DMS79 treated with DMSO at 0.1 percent for 48 hours (cell line): ENCODE measurements at regions not wholly inside any gene's neighbourhood (a gene's known extent, or its start where the extent isn't known, plus 50 kb on each side); places are given as distances from the start of the nearest gene placed in this dataset.
"Not testable (repeated sequence)": the region's sequence is repeated elsewhere in the genome, so short reads cannot be mapped to it uniquely, and the experiment has no call there.

Source experiments
- DNase-seq: peaks from one replicate; lab custom pipeline; 2025; lab: John Stamatoyannopoulos, UW

DNA sequence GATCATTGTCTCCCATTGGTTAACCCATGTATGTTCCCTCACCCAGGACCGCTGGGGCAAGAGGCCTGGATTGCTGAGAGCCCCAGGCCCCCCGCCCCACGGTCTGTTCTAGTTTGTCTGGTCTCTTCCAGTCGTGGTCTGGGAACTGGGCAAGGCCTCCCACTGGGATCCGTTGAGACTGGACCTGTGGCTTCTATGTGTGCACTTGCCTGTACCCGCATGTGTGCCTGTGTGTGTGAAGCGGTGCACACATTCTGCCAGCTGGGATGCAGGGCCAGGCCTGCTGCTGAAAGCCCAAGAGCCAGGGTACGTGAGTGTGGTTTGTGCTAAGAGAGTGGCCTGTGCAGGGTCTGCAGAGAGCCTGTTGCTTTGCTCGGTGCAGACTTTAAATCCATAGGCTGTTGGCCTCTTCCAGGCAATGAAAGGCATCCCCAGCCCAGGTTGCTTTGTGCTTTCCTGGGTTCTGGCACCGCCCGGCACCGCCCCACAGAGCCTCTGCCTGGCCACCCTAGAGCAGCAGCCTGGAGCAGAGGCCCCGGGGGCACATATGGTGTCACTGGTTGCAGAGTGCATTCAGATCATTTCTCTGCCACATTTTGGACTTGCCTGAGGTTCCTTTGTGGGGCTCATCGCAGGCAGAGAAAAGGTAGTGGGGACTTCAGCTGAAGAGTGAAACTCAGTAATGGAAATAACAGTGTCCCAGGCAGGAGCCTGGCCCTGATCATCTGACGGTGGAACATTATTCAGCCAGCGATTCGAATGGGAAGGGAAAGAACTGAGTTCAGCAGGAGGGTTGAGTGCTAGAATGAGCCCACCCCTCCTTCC is 215.5 kb downstream of the GLRX3 start:
- no peak for DNase-seq

DNA sequence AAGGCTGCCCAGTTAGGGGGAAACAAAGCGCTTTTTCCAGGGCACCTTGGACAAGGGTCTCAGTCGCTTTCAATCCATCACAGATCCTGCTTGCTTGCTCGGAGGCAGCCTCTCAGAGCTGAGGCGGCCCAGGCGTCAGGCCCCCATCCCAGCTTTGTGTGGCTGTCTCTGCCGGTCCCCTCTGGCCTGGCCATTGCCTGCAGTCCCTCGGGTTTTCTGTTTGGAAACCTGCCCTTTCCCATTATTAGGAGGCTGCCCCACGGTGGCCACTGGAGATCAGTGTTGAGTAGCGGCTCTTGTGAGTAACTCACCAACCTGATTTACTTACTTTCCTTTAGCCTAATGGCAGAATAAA is 216.1 kb downstream of the GLRX3 start:
- DNase-seq: peak; percentile 3

DNA sequence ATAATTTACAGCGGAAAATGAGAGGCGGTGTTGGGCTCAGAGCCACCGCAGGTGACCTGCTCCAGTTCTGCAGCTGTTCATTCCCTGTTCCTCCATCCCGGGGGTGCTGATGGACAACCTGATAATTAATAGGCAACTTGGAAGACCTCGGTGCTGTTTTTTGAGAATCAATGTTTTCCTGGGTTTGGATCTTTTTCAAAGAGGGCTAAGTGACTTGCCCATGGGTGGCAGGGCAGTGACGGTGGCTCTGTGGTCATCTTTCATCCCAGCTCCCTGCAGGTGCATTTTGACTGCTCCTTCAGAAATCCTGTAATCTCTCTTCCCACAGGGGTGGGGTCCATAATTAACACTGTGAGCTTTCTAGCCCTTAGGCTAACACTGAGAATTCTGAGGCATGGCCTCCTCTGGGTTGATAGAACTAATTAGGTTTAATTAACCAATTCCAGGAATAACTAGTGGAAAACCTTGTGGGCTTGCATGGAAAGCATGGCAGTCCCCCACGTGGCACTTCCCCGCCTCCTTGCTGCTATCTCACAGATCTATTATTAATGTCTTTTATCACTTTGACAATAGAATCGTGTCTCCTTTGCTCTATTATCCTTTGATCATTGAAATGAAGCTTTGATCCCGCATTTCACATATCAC is 217.9 kb downstream of the GLRX3 start:
- peak; percentile 47 for DNase-seq

DNA sequence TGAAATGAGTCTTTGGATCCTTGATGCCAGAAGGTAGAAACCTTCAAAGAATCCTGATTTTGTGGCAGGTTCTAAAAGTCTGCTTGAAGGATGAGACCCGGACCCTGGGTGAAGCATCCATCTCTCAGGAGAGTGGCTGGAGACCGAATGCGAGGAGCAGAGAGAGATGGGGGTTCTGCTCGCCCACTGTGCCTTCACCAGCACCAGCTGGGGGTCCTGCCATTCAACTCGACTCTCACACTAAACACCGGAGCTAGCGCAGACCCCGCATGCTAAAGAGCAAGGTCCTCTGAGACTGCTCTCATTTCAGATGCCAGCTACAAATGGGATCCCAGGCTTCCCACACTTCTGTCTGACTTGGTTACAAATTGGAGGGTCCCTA is 218.4 kb downstream of the GLRX3 start:
- DNase-seq: no peak

DNA sequence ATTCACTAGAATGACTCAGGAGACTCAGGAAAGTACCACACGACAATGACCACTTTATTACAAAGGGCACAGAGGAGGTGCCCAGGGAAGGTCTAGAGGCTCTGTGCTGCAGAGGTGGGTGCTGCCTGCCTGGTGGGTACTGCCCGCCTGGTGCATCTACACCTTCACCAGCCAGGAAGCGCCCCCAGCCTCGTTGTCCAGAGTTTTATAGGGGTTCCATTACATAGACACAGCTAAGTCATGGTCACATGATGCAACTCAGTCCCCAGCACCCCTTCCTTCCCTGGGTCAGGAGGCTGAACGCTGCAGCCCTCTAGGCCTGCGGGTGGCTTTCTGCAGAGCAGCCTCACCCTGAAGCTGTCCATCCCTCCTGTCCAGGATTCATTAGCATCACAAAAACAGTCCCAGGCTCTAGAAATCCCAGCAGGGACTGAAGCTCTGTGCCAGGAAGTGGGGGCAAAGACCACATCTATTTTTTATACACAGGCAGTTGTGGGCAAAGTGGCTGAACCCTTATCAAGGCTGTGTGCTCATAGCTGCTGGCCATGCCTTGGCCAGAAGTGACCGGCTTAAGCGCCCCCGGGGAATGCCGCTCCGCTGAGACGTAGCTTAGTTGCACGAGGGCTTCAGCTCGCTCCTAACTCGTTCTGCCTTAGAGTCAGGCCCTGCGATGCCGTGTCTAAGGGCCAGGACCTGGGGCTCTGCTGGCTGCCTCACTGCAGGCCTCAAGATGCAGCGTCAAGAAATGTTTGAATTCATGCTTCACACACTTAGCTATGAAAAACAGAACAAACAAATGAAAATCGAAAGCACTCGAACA is 219.0 kb downstream of the GLRX3 start:
- no peak for DNase-seq

DNA sequence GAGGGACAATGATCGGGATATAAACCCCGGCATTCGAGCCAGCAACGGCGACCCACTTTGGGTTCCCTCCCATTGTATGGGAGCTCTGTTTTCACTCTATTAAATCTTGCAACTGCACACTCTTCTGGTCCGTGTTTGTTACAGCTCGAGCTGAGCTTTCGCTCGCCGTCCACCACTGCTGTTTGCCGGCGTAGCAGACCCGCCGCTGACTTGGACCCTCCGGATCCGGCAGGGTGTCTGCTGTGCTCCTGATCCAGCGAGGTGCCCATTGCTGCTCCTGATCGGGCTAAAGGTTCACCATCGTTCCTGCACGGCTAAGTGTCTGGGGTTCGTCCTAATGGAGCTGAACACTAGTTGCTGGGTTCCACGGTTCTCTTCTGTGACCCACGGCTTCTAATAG is 220.2 kb downstream of the GLRX3 start:
- not testable (repeated sequence) for DNase-seq

DNA sequence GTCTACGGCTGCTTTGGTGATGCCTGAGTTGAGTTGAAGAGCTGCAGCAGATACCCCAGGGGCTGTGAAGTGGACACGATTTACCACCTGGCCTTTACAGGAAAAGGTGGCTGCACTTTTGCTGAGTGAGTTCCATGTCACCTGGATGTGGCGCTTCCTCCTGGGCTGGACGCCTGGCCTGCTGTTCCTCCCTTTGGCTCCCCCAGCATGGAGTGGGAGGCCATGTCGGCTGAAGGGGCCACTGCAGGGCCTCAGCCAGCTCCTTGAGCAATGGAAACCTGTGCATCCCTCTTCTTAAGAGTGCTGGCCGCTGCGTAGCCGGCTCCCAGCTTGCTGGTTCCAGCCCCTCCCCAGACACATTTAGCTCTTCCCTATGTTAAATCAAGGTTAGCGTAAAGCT is 221.0 kb downstream of the GLRX3 start:
- no peak for DNase-seq

DNA sequence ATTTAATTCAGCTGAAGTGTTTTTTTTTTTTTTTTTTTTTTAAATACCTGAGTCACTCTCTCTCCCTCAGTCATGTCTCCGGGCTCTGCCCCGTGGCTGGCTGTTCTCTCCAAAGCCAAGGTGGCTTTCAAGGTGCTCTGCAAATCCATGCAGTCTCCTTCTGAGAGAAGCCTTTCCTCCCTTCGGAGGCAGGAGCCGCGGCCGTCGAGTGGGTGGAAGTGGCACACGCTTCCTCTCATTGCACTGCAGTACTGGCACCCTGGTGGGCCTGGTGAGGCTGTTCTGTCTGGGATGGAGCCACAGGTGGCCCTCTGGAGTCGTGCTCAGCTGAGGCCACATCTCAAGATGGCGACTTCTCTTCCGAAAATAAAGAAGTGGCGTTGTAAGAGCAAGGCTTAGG is 221.8 kb downstream of the GLRX3 start:
- DNase-seq: peak; percentile 4

DNA sequence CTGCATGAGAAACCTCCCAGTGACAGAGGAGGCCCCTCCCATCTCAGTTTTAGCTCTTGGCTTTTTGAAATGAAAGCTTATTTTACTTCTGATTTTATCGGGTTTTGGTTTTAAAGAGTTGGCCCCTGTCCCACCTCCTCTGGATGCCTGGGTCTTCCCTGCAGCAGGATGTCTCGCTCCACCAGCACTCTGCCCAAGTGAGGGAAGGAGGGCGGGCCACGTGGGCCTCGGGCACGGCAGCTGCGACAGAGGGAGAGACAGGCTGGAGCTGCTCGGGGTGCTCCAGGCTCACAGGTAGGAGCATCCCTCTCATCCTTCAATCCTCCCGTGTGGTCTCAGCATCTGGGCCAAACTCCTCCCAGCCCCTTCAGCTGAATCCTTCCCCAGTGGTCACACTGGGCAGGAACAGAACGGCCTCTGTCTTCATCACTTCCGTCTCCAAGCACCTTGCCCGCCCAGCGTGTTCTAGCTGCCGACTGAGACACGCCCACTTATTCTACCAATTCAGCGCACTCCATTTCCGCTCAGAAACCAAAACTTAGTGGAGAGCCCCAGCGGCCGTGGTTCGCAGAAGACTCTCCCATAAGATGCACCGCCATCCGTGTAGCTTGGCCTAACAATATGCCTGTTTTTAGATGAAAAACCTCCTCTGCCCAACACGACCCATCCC is 222.9 kb downstream of the GLRX3 start:
- peak; percentile 70 for DNase-seq

DNA sequence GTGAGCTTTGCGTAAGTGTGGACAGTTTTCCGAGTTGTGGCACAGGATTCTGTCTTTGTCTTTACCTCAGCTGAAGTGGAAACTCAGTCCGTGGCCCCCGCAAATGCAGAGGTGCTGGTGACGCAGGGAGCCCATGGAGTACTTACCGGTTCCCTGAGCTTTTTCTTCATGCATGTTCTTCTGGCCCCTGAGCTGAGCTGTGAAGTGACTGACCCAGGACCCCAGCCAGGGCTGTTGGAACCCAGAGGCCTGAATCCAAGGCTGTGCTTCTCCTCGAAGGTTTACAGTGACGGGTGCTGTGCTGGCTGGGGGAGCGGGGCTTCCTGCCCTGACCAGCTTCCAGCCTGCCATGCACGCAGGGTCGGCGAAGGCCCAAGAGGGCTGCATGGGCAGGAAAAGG is 223.5 kb downstream of the GLRX3 start:
- no peak for DNase-seq

DNA sequence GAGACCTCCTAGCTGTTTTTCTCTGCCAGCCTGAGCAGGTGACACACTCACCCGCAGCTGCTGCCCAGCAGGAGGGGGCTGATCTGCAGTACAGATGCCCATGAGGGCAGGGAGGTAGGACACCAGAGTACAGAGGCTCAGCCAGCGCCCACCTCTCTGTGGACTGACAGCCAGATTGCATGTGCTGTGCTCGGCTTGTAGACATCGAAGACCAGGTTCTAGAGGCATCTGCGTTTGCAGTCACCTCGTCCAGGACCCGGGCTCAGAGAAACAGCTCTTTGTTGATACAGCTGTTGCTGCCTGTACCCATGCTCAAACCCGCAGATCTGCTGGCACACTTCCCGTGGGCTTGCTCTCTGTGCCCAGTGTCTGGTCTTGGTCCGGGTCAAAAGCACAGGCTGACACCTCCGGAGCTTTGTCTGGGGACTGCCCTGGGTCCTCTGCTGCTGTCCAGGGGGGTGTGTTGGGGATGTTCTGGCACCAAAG is 224.7 kb downstream of the GLRX3 start:
- peak; percentile 34 for DNase-seq

DNA sequence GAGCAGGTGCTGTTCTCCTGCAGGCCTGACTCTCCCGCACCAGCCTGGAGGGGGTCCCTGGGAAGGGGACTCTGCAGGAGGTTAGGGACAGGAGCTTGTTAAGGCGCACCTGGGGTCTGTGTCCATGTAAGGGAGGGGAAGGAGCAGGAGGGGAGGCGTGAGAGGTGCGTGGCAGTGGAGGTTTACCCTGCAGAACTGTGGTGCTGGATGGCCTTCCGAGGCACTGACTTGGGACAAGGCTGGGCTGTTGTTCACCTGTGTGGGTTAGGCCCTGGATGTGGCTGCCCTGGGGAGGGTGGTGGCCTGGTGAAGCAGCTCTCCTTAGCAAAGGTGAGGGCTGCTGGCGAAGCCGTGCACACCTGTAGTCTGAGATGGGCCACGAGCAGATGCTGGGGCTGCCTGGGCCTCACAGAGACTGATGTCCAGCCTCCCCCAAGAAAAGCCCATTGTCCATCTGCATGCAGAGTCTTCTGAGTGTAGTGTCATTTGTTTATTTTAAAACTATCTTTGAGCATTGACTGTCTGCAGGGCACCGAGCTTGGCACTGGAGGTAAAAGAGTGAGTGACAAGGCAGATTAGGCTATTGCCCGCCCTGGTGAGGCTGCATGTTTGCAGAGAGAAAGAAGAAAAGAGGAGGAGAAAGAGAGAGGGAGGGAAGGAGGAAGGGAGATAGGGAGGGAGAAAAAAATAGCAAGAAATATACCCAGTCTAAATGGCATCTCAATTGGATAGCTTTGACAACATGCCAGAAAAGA is 225.3 kb downstream of the GLRX3 start:
- DNase-seq: no peak

DNA sequence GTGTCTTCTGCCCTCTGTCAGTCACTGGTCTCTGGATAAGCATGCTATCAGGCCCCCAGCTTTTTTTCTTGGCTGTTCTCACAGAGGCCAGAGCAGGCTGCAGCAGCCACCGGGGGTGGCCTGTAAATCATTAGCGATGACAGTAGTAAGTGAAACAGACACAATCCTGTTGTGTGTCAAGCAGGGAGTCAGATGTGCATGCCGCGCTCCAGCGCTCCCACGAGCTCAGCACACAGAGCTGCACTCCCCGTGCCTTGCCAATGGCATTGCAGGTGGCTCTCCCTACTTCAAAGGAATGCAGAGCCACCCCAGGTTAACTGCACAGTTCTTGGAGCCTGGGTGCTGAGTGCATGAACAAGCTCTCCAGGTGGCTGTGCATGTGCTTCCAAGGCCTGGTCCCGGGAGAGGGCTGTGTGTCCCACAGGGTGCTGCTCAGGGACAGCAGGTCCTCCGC is 226.1 kb downstream of the GLRX3 start:
- DNase-seq: peak; percentile 44

DNA sequence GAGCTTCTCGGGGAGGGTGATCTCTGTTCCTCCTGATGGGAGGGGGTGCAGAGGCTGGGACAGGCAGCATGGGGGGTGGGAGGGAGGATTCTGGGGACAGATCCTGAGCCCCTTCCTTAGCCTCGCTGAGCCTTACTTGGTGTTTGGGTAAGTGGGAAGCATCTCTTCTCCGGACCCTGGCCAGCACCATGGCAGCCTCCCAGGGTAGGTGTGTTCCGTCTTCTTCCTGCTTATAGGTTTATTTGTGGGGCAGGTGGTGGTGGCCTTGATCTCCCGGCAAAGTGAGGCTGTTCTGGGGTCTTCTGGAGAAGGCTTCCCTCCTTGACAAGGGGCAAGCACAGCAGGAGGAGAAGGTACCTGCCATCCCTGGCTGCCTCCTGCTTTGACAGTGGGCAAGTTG is 226.9 kb downstream of the GLRX3 start:
- DNase-seq: peak; percentile 17

DNA sequence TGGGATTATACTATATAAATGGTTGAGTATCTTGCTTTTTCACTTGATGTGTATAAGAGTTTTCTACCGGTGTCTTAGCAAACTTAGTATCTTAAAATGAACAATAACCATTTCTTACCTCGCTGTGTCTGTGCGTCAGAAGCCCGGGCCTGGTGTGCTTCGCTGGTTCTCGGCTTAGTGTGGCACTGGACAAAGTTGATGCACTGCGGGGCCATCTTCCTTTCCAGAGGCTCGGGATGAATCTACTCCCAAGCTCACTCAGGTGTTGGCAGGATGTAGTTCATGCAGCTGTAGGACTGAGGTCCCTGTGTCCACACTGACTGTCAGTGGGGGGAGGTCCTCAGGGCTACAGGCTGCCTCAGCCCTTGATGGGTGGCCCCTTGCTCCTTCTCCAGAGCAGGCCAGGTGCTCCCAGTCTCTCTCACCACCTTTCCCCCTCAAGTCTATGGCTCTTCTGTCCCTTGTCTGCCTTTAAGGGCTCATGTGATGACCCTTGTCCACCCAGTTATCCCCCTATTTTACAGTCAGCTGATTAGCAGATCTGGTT is 227.8 kb downstream of the GLRX3 start:
- DNase-seq: no peak

DNA sequence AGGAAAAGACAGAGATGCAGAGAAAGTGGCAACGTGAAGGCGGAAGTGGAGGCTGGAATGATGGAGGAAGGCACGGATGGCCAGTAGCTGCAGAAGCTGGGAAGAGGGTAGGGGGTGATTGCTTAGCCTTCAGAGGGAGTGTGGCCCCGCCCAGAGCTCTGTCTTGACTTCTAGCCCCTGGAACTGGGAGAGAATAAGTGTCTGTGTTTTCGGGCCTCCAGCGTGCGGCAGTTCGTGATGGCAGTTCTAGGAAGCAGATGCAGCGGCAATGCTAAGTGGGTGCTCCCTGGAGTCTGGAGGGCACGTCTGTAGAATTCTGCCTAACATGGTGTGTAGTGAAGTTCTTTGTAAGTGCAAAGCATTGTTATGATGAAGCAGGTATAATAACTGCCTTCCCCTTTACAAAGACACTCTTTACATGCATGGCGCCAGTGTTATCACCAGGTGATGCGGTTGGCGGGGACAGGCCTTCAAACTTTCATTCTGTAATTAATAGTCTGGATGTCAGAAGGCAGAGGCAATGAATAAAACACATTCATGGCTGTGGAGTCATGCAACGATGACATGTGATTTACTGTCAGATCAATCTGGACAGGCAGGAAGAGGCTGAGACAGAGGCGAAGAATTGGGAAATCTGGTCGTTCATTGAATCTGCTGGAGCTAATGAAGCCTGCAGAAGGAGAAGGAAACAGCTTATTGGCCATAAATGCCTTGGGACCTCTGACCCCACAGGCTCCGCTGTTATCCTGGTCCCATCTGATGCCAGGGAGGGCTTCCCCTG is 228.6 kb downstream of the GLRX3 start:
- no peak for DNase-seq

DNA sequence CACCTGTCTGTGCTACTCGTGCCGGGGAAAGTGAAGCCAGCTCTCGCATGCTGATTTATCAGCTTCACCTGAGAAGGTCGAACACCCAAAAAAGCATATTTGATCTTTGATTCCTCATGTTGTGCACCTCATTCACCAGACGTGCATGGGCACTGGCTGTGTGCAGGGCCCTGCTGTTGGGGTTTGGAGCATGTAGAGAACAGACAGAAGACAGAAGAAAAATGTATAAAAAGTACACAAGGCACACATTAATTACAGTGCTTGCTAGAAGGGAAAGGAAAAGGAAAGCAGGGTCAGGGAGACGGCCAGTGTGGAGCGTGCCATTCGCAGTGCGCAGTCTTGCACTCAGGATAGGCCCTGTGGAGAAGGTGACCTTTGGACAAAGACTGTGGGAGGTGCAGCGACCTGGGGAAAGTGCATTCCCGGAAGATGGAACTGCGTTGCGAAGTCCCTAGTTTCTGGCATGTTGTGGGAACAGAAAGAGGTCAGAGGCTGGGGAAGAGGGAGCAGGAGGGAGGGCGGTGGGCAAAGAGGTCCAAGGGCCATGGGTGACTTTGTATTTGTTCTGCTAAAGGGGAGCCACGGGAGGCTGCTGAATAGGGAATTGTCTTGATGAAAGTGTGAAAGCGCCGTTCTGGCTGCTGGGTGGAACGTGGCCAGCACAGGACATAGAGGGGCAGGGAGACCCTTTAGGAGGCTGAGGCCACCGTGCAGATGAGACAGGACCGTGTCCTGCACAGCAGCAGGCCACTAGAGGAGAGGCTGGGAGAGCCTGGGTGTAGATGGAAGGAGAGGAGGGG is 232.8 kb downstream of the GLRX3 start:
- no peak for DNase-seq

DNA sequence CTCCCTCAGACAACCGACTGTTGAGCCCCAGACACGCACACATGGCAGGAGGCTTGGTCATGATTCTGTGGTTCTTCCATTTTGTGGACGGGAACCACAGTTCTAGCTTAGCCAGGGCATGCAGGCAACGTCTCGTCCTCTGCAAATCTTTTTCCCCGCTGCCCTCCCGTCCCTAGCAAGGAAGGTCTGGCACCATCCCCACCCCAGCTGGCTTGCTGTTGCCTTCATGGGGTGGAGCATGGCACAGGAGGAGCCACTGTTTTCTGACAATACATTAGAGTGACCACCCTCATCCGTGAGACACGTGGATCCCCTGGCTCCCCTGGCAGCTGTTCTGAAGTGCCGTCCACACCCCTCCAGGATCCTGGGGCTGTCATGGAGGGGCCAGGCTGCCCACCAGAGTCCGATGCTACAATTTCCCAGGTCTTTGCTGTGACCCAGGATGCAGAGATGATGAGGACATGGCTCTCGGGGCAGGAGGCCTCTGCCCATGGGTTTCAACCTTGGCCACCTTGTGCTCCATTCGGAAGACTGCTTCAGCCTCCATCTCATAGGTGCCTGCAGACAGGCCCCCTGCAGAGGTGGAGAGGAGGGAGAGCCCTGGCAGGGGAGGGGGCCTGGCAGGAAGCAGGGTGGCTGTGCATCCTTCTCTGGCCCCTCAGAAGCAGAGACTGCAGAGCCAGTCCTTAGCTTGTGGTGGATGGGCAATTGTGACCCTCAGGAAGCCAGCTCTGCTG is 233.6 kb downstream of the GLRX3 start:
- DNase-seq: no peak

DNA sequence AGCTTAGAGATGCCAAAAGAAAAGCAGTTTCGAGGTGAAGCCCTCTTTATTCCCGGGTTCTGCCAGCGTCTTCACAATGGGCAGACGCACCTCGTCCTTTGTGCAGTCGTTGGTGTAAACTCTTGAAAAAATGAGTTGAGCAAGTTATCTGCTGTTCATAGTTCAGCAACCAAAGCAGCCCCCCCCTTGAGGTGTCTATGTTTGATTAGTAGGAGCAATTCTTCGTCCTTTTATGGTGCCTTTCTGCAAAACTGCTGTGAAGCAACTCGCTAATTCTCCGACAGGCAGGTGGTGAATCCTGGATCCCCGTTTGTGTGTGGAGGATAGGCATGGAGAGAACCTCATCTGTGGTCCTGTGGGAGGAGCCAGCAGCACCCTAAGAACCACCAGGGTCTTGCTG is 234.5 kb downstream of the GLRX3 start:
- no peak for DNase-seq
